ENCODE measurements at regions not wholly inside any gene's neighbourhood (a gene's known extent, or its start where the extent isn't known, plus 50 kb on each side); places are given as distances from the start of the nearest gene placed in this dataset.

DNA sequence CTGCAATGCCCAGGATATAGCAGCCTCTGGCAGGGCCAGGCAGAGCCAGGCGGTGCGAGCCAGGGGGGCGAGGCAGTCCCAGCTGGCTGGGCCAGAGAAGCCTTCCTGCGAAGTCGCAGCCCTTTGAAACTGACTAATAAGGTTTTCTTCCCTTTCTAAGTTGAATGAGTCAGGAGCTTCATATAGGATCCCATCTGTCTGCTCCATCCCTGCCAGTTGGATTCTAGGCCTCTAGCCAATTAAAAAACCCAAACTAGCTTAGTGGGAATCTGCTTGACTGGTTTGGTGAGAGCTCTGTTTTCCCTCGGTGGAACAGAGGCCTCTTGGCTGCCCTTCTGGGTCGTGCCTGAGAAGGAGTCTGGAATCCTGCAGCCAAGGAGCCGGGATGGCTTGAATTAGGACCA lies 70.1 kb upstream of the RAPGEF1 start:
- DNase-seq (ENCODE audit: low read depth), result no peak

DNA sequence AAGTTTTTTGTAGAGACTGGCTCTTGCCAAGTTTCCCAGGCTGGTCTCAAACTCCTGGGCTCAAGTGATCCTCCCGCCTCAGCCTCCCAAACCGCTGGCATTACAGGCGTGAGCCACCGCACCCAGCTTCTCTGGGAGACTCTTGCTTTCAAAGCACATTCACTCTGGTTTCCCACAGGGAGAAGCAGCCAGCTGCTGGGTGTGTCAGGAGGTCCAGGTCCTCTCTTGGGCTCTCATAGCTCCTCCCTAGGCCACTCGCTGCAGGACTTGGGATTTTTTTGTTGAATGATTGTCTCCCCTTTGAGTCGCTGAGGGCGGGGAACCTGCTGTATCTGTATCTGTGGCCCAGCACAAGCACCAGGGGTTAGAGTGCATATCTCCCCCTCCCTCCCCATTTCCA lies 68.4 kb upstream of the RAPGEF1 start:
- DNase-seq (ENCODE audit: low read depth), result no peak

DNA sequence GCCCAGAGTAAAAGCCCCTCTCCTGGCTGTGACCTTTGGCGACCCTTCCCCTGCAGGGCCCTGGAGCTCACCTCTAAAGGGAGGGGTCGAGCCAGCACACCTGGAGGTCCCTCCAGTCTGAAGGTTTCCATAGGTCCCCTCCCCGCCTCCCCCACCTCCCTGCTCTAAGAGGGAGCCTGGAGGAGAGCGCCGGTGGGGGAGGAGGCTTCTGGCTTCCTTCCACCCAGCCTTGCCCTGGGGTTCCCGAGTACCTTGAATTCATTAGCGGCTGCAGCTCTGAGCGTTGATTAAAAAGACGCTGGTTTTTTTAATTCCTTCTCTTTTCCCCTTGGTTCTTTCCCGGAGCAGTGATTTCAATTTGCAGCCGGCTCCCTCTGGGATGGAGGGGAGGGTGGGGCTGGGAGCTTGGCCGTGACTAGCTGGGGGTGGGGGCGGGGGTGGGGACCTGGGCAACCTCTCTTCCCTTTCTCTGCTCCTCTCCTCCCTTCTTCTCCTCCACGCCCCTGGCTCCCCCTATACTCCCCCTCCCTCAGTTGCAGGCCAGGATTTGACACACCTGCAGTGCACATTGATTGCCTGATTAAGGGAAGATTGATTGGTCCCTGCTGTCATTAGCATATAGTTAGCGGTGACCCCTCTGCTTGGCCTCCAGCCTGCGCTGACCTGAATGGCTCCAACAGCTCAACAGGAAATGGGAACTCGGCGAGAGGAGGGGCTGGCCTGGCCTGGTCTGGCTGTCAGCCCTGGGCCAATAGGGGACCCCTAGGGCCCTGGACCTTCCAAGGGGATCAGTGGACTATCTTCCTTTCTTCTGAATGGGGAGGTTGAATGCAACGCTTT lies 67.5 kb upstream of the RAPGEF1 start:
- no peak for DNase-seq (ENCODE audit: low read depth)

DNA sequence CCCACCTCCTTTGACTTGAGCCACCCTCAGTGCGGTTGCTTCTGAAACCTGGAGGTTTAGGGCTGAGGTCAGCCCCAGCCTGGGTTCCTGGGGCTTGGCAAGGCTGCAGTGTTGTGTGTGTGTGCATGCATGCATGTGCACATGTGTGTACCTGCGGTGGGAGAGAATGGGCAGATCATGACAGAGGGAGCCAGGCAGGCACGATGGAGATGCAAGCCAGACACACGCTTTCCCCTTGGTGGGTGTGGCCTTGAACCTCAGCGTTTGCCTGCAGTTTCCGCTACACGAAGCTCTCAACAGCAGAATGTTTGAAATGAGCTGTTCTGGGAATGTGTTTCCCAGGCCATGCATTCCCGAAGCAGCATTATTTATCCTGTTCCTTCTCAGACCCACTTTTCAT lies 65.9 kb upstream of the RAPGEF1 start:
- DNase-seq (ENCODE audit: low read depth), result no peak

DNA sequence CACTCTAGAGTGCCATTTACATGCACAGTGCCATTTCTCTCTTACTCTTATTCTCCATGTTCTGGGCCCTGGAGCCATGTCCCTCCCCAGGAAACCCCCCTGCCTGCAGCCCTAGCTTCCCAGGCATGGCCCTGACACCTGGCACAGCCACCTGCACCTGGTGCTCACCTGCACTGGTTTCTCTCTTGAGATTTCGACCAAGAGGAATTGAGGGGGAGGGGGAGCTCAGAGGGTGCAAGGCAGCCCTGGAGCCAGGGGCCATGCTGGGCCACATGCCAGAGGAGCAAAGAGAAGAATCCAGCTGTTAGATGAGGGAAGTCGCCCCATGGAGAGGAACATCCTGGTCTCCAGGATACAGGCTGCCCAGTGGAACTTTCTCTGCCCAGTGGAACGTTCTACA lies 65.0 kb upstream of the RAPGEF1 start:
- DNase-seq (ENCODE audit: low read depth), result no peak

DNA sequence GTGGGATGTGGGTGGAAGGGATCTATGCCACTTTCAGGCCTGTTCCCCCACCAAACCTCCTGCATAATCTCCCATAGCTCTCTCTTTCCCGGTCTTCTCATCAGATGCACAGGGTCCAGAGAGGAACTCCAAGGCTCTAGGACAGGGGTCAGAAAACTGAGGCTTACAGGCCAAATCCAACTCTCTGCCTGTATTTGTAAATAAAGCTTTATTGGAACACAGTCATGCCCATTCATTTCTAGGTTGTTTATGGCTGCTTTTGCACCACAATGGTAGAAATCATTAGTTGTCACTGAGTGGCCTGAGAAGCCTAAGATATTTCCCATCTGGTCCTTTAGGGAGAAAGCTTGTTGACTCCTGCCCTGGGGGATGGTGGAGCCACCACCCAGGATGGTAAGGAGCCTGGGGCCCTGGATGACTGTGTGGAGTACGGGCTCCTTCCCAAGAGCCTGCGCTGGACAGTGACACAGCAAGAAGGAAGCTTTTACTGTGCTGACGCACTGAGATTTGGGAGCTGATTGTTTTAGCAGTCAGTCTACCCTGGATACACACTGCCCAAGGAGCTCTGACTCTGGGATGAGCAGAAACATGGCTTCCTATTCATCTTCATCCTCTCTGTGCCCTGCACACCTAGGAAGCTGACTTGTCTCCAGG lies 64.0 kb upstream of the RAPGEF1 start:
- DNase-seq (ENCODE audit: low read depth), result no peak

DNA sequence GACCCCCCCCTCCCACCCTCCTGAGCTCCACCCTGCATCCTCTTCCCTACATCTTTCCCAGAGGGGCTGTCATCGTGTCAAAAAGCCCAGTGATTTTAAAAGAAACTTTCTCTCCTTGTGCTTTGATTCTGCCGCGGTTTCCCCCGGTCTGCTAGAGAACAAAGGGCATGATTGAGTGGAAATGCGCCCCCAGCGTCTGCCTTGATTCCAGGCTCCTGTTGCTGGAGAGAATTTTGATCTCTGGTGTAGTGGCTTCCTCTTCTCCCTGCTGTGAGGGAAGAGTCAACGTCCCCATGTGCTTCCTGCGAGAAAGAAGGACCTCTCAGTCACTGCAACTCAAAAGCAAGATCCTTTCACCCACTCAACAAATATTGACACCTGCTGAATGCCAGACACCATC lies 61.9 kb upstream of the RAPGEF1 start:
- no peak for DNase-seq (ENCODE audit: low read depth)

DNA sequence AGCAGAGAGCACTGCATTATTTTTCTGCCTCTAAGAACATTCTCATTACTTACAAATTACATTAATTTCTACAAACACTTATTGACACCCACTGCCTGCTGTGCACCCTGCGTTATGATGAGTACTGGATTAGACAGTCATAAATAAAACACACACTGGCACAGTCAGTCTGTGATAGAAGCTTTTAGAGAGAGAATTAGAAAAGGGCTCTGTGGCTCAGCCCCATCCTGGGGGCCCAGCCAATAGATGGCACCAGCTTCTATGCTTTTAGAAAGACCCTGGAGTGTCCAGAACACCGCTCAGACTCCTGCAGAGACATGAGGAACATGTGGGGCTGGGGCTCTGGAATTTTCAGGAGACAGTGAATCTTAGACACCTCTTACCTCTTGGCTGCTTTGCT lies 61.0 kb upstream of the RAPGEF1 start:
- no peak for DNase-seq (ENCODE audit: low read depth)

DNA sequence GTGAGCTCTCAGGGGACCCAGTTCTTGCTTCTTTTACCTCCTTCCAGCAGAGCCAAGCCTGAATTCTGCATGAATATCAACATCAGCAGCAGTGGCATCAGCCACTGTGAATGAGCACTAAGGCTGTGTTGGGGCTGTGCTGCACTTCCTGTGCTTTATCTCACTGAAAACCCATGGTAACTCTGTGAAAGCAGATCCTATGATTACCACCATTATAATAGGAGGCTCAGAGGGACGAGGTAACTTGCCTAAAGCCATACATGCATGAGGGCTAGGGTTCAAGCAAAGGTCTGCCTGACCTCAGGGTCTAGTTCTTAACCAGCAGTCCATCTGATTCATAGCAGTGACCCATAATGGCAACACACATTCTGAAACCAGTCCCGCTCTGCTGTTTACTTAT lies 60.5 kb upstream of the RAPGEF1 start:
- DNase-seq (ENCODE audit: low read depth), result no peak

DNA sequence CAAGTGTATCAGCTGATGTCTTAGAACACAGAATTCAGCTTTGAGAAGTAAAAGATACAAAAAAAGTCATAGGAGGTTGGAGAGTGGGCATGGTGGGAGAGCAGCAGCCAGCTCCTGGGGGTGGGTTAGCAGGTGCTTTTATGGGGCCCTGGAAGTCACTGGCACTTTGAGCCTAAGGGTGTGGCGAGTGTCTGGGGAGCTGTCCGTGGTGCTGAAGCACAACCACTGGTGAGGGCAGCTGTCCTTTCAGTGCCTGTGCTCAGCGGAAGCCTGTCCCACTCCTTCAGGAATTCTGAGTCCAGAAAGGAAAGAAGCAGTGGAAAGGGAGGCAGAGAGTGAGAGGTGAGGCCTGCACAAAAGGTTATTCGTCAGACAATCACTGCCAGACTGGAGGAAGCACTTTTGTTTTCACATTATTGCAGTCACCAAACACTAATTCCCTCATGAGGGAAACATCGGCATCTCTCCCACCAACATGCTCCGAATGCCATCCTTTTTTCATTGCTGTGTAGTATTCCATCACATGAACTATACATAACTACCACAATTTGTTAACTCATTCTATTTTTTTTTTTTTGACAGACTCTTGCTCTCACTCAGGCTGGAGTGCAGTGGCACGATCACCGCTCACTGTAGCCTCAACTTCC lies 59.4 kb upstream of the RAPGEF1 start:
- DNase-seq (ENCODE audit: low read depth), result peak; percentile 14

DNA sequence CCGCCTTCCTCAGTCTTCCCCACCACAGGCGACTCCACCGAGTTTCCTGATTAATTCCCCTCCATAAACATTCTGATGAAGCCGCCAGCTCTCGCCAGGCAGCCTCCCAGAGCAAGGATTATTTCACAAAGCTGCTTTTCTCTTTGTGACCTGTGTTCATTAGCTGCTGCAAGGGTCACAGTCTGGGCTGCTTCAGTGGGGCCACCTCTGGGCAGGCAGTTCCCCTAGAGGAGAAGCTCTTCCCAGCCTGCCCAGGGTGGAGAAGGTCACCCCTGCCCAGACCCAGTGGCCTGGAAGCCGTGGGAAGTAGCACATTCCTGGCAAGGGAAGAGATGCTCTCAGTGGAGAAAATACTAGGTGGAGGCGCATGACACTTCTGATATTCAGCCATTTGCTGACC lies 58.4 kb upstream of the RAPGEF1 start:
- DNase-seq (ENCODE audit: low read depth), result no peak

DNA sequence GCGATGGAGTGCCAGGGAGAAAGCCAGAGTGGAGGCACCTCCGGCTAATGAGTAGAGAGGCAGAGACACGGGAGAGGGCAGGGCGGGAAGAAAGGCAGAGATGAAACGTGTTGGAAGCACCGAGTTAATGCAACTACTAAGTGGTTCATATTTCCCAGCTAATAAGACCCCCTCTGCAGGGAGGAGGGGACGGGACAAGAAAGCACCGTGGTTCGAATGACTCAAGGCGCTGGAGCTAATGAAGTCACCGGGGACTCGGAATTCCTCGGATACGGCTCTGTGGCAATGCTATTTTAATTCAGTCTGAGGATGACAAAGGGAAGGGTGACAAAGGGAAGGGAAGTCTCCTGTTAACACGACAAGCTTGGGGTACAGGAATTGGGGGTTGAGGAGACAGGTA lies 54.5 kb upstream of the RAPGEF1 start:
- DNase-seq (ENCODE audit: low read depth), result no peak

DNA sequence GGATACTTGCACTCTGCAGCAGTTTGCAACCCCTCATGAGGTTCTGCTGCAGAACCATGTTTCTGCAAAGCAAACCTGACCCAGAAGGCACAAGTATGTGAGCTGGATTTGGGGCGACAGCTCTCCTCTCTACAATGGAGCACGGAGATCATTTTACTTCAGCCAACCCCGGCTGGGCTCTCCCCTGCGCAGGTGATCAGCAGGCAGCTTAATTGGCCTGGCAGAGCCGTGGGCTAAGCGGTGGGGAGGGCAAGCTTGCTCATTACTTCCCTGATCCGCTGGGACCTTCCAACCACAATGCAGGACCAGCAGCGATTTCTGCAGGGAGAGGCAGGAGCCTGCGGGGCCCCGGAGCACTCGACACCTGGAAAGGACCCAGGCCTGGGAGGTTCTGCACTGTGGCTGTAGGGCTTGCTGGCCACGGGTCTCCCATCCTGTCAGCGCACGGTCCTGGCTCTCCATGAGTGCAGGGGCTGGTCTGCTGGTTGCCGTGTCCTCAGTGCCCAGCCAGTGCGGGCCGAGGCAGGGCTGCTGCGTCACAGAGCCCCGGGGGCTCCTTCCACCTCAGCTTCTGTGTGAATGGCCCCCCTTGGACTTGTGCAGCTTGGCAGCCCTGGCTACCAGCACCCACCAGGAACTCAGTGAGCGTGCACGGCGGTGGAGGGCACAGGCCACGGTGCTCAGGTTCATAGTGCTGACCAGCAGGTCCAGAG lies 51.8 kb upstream of the RAPGEF1 start:
- DNase-seq (ENCODE audit: low read depth), result no peak

Data from forelimb muscle (tissue), 1 donor.